HEK293 (cell line): ENCODE measurements at regions not wholly inside any gene's neighbourhood (a gene's known extent, or its start where the extent isn't known, plus 50 kb on each side); places are given as distances from the start of the nearest gene placed in this dataset.

Experiments
- CTCF ChIA-PET: fragments of 350-600 bp; formaldehyde crosslinking; extraction: SDS; loops from one replicate; lab custom pipeline; 2021; ENCODE audit warnings: antibody characterized with exemption; lab: Yijun Ruan, JAX
- POLR2A ChIA-PET: fragments of 300-600 bp; formaldehyde crosslinking; extraction: SDS; loops from one replicate; lab custom pipeline; 2020; ENCODE audit warnings: antibody characterized with exemption, inconsistent platforms; lab: Yijun Ruan, JAX
- H3K27ac ChIP-seq: fragments of 200-500 bp; sonication (Bioruptor generic); 2 replicates; pipeline ENCODE4 v1.5.1; 2014; ENCODE audit warnings: low read depth, low read length, control low read depth, inconsistent platforms; ENCODE audit errors: extremely low read depth
- H3K36me3 ChIP-seq, 2 experiments: fragments of 200-500 bp in 1 of 2; sonication (Bioruptor generic) in 1 of 2; 1 replicate in 1 of 2; 2 replicates in 1 of 2; pipeline ENCODE4 v1.5.1; 2014 to 2017; ENCODE audit warnings: inconsistent platforms in 2 of 2, low read length in 2 of 2; ENCODE audit not compliant: control insufficient read depth in 2 of 2, insufficient read depth in 1 of 2
- H3K4me1 ChIP-seq: fragments of 200-500 bp; sonication (Bioruptor generic); 2 replicates; pipeline ENCODE4 v1.5.1; 2014; ENCODE audit warnings: mild to moderate bottlenecking, low read length, inconsistent platforms; ENCODE audit not compliant: control insufficient read depth, insufficient read depth
- H3K4me3 ChIP-seq: 2 replicates; pipeline ENCODE4 v1.5.1; 2011; ENCODE audit warnings: low read depth, mild to moderate bottlenecking, control low read depth, low read length, moderate library complexity
- H3K9me3 ChIP-seq: fragments of 200-500 bp; sonication (Bioruptor generic); 2 replicates; pipeline ENCODE4 v1.5.1; 2014; ENCODE audit warnings: low read depth, low read length, inconsistent platforms; ENCODE audit not compliant: control insufficient read depth, insufficient read depth
- GFI1B ChIP-seq: fragments of 450-650 bp; formaldehyde crosslinking; IDR thresholded peaks from 2 replicates; pipeline ENCODE4 v1.5.1; 2016; ENCODE audit warnings: missing biosample characterization, missing genetic modification characterization
- ZNF140 ChIP-seq: fragments of 450-650 bp; formaldehyde crosslinking; IDR thresholded peaks from 2 replicates; pipeline ENCODE4 v1.5.1; 2016; ENCODE audit warnings: missing biosample characterization, missing genetic modification characterization
- ZNF211 ChIP-seq: fragments of 450-650 bp; formaldehyde crosslinking; IDR thresholded peaks from 2 replicates; pipeline ENCODE4 v1.5.1; 2016; ENCODE audit warnings: low read depth, missing biosample characterization, missing genetic modification characterization
- ZNF394 ChIP-seq: fragments of 450-650 bp; formaldehyde crosslinking; IDR thresholded peaks from 2 replicates; pipeline ENCODE4 v1.5.1; 2016; ENCODE audit warnings: missing biosample characterization, missing genetic modification characterization, mild to moderate bottlenecking, moderate library complexity, borderline replicate concordance
- ZNF433 ChIP-seq: fragments of 450-650 bp; formaldehyde crosslinking; IDR thresholded peaks from 2 replicates; pipeline ENCODE4 v1.5.1; 2016; ENCODE audit warnings: missing biosample characterization, missing genetic modification characterization, low read depth
- ZNF48 ChIP-seq: fragments of 450-650 bp; formaldehyde crosslinking; IDR thresholded peaks from 2 replicates; pipeline ENCODE4 v1.5.1; 2016; ENCODE audit warnings: missing biosample characterization, missing genetic modification characterization
- ZNF600 ChIP-seq: fragments of 450-650 bp; formaldehyde crosslinking; IDR thresholded peaks from 2 replicates; pipeline ENCODE4 v1.5.1; 2016; ENCODE audit warnings: missing biosample characterization, missing genetic modification characterization
- ZNF621 ChIP-seq: fragments of 450-650 bp; formaldehyde crosslinking; IDR thresholded peaks from 2 replicates; pipeline ENCODE4 v1.5.1; 2017; ENCODE audit warnings: missing biosample characterization, missing genetic modification characterization
- ZNF664 ChIP-seq: fragments of 450-650 bp; formaldehyde crosslinking; IDR thresholded peaks from 2 replicates; pipeline ENCODE4 v1.5.1; 2016; ENCODE audit warnings: missing biosample characterization, missing genetic modification characterization
- ZNF791 ChIP-seq: fragments of 450-650 bp; formaldehyde crosslinking; IDR thresholded peaks from 2 replicates; pipeline ENCODE4 v1.5.1; 2016; ENCODE audit warnings: missing biosample characterization, missing genetic modification characterization
- ZSCAN23 ChIP-seq: fragments of 450-650 bp; formaldehyde crosslinking; IDR thresholded peaks from 2 replicates; pipeline ENCODE4 v1.5.1; 2016; ENCODE audit warnings: missing biosample characterization, missing genetic modification characterization
- TF ChIP-seq, protein P1 (sequence below): fragments of 450-650 bp; formaldehyde crosslinking; IDR thresholded peaks from 2 replicates; pipeline ENCODE4 v1.5.1; 2016; ENCODE audit warnings: missing biosample characterization, missing genetic modification characterization, low read depth
- TF ChIP-seq, protein P2 (sequence below): fragments of 450-650 bp; formaldehyde crosslinking; IDR thresholded peaks from 2 replicates; pipeline ENCODE4 v1.5.1; 2017; ENCODE audit warnings: missing biosample characterization, missing genetic modification characterization
- TF ChIP-seq, protein P3 (sequence below): fragments of 450-650 bp; formaldehyde crosslinking; IDR thresholded peaks from 2 replicates; pipeline ENCODE4 v1.5.1; 2016; ENCODE audit warnings: missing biosample characterization, missing genetic modification characterization
- TF ChIP-seq, protein P4 (sequence below): fragments of 450-650 bp; formaldehyde crosslinking; IDR thresholded peaks from 2 replicates; pipeline ENCODE4 v1.5.1; 2016; ENCODE audit warnings: missing biosample characterization, missing genetic modification characterization
- TF ChIP-seq, protein P5 (sequence below): IDR thresholded peaks from 2 replicates; pipeline ENCODE4 v1.6.1; 2011; ENCODE audit warnings: mild to moderate bottlenecking, low read depth, low read length, borderline replicate concordance
- TF ChIP-seq, protein P6 (sequence below): fragments of 450-650 bp; formaldehyde crosslinking; optimal IDR thresholded peaks from 2 replicates; pipeline ENCODE3; 2016; ENCODE audit warnings: missing biosample characterization, mild to moderate bottlenecking, missing genetic modification characterization

DNA sequence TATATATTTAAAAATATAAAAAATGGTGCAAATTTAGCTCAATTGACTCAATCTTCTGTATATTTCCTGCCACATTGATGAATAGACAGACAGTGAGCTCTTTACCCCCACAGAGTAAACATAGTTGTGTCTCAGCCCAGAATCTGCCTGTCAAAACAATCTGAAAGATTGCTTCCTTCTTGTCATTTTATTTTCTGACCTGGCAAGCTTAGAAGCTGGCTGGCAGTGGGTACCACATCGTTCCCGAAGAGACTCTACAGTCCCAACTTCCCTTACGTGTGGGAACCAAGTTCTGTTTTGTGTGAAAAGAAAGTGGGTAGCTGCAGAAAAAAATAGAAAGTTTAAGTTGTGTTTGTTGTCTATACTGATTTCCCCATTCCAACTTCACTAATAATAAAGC lies 629.3 kb upstream of the NEGR1 start (continued):
- TF ChIP-seq, protein P1, sequence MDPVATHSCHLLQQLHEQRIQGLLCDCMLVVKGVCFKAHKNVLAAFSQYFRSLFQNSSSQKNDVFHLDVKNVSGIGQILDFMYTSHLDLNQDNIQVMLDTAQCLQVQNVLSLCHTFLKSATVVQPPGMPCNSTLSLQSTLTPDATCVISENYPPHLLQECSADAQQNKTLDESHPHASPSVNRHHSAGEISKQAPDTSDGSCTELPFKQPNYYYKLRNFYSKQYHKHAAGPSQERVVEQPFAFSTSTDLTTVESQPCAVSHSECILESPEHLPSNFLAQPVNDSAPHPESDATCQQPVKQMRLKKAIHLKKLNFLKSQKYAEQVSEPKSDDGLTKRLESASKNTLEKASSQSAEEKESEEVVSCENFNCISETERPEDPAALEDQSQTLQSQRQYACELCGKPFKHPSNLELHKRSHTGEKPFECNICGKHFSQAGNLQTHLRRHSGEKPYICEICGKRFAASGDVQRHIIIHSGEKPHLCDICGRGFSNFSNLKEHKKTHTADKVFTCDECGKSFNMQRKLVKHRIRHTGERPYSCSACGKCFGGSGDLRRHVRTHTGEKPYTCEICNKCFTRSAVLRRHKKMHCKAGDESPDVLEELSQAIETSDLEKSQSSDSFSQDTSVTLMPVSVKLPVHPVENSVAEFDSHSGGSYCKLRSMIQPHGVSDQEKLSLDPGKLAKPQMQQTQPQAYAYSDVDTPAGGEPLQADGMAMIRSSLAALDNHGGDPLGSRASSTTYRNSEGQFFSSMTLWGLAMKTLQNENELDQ (tag by site-specific recombination), result no peak
- TF ChIP-seq ZNF433 (tag by site-specific recombination), result no peak
- no peak for TF ChIP-seq ZNF664 (tag by site-specific recombination)
- no peak for TF ChIP-seq ZNF600 (tag by site-specific recombination)
- TF ChIP-seq ZNF394 (tag by site-specific recombination), result no peak
- TF ChIP-seq ZNF791 (tag by site-specific recombination), result no peak
- TF ChIP-seq, protein P2, sequence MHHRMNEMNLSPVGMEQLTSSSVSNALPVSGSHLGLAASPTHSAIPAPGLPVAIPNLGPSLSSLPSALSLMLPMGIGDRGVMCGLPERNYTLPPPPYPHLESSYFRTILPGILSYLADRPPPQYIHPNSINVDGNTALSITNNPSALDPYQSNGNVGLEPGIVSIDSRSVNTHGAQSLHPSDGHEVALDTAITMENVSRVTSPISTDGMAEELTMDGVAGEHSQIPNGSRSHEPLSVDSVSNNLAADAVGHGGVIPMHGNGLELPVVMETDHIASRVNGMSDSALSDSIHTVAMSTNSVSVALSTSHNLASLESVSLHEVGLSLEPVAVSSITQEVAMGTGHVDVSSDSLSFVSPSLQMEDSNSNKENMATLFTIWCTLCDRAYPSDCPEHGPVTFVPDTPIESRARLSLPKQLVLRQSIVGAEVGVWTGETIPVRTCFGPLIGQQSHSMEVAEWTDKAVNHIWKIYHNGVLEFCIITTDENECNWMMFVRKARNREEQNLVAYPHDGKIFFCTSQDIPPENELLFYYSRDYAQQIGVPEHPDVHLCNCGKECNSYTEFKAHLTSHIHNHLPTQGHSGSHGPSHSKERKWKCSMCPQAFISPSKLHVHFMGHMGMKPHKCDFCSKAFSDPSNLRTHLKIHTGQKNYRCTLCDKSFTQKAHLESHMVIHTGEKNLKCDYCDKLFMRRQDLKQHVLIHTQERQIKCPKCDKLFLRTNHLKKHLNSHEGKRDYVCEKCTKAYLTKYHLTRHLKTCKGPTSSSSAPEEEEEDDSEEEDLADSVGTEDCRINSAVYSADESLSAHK (tag by site-specific recombination), result no peak
- no peak for TF ChIP-seq GFI1B
- TF ChIP-seq, protein P3, sequence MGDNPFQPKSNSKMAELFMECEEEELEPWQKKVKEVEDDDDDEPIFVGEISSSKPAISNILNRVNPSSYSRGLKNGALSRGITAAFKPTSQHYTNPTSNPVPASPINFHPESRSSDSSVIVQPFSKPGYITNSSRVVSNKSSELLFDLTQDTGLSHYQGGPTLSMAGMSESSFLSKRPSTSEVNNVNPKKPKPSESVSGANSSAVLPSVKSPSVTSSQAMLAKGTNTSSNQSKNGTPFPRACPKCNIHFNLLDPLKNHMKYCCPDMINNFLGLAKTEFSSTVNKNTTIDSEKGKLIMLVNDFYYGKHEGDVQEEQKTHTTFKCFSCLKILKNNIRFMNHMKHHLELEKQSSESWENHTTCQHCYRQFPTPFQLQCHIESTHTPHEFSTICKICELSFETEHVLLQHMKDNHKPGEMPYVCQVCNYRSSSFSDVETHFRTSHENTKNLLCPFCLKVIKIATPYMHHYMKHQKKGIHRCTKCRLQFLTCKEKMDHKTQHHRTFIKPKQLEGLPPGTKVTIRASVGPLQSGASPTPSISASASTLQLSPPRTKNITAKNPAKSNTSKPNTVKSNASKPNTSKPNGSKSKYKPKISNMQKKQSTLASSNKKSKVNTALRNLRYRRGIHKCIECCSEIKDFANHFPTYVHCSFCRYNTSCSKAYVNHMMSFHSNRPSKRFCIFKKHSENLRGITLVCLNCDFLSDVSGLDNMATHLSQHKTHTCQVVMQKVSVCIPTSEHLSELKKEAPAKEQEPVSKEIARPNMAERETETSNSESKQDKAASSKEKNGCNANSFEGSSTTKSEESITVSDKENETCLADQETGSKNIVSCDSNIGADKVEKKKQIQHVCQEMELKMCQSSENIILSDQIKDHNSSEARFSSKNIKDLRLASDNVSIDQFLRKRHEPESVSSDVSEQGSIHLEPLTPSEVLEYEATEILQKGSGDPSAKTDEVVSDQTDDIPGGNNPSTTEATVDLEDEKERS (tag by site-specific recombination), result no peak
- TF ChIP-seq ZNF140, result no peak
- TF ChIP-seq, all 188 proteins: peak for 0

DNA sequence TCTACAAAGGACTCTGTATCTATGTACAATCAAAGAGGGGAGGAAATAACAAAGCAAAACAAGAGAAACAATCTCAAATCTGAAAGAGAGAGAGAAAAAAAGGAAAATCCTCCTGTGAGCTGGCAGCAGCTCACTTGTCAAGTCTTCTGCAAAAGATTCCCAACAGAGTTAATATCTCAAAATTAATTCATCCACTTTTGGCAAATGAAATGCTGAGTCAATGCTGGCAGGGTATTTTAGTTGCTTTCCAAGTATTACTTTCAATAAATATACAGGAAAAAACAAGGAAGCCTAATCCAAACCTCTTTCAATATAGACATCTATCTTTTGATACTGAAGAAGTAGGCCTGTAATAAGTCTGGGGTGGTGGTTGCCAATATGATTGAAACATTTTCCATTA lies 613.9 kb upstream of the NEGR1 start:
- Histone ChIP-seq H3K27ac (no peak overlapping the region), H3K36me3 (no peaks in the 10 kb centered on the region), H3K4me1 (no peaks in the 10 kb centered on the region), H3K9me3 (no peaks in the 10 kb centered on the region), H3K4me3 (no peak overlapping the region)
- POLR2A ChIA-PET, result no interaction called here
- TF ChIP-seq ZNF621 (tag by site-specific recombination), result no peak
- TF ChIP-seq, protein P4, sequence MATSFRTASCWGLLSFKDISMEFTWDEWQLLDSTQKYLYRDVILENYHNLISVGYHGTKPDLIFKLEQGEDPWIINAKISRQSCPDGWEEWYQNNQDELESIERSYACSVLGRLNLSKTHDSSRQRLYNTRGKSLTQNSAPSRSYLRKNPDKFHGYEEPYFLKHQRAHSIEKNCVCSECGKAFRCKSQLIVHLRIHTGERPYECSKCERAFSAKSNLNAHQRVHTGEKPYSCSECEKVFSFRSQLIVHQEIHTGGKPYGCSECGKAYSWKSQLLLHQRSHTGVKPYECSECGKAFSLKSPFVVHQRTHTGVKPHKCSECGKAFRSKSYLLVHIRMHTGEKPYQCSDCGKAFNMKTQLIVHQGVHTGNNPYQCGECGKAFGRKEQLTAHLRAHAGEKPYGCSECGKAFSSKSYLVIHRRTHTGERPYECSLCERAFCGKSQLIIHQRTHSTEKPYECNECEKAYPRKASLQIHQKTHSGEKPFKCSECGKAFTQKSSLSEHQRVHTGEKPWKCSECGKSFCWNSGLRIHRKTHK (tag by site-specific recombination), result no peak
- no peak for TF ChIP-seq ZNF211 (tag by site-specific recombination)
- TF ChIP-seq, protein P5, sequence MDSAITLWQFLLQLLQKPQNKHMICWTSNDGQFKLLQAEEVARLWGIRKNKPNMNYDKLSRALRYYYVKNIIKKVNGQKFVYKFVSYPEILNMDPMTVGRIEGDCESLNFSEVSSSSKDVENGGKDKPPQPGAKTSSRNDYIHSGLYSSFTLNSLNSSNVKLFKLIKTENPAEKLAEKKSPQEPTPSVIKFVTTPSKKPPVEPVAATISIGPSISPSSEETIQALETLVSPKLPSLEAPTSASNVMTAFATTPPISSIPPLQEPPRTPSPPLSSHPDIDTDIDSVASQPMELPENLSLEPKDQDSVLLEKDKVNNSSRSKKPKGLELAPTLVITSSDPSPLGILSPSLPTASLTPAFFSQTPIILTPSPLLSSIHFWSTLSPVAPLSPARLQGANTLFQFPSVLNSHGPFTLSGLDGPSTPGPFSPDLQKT, result no peak
- no peak for TF ChIP-seq ZSCAN23 (tag by site-specific recombination)
- TF ChIP-seq ZNF48 (tag by site-specific recombination), result no peak
- TF ChIP-seq, protein P6, sequence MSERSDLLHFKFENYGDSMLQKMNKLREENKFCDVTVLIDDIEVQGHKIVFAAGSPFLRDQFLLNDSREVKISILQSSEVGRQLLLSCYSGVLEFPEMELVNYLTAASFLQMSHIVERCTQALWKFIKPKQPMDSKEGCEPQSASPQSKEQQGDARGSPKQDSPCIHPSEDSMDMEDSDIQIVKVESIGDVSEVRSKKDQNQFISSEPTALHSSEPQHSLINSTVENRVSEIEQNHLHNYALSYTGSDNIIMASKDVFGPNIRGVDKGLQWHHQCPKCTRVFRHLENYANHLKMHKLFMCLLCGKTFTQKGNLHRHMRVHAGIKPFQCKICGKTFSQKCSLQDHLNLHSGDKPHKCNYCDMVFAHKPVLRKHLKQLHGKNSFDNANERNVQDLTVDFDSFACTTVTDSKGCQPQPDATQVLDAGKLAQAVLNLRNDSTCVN, result no peak
- CTCF ChIA-PET, result no interaction called here
